OCI-LY1 (cell line): ENCODE measurements at regions not wholly inside any gene's neighbourhood (a gene's known extent, or its start where the extent isn't known, plus 50 kb on each side); places are given as distances from the start of the nearest gene placed in this dataset.

ENCODE experiments used
- EZH2 ChIP-seq: fragments of 200-600 bp; sonication (generic), shearing (Covaris generic); IDR thresholded peaks from 2 replicates; pipeline ENCODE4 v1.8.0; 2017; ENCODE audit warnings: borderline replicate concordance, mixed run types, mild to moderate bottlenecking, antibody characterized with exemption, low read length, moderate library complexity, mixed read lengths
- TF ChIP-seq, protein P1 (sequence below): fragments of 200-600 bp; sonication (generic), shearing (Covaris generic); IDR thresholded peaks from 2 replicates; pipeline ENCODE4 v1.5.1; 2017; ENCODE audit warnings: mild to moderate bottlenecking, antibody characterized with exemption, low read length, moderate library complexity, mixed read lengths

DNA sequence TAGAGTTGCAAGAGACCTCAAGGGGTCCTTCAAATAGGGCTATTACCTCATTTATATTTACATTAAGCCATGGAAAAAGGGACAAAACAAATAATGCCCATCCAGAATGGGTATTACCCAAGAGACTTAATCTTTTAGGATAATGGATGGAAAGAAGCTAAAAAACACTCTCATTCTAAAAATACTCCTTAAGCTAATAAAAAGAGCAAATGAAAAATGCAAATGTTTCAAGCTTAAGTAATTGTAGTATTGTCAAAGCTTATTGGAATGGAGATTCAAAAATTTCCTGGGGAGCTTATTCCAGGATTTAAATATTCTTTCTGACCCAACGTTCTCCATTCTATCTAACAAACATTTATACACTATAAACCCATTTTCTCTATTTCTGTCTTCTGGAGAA is 107.8 kb upstream of the SPIN4 start:
- TF ChIP-seq EZH2: no peak
- TF ChIP-seq, protein P1, sequence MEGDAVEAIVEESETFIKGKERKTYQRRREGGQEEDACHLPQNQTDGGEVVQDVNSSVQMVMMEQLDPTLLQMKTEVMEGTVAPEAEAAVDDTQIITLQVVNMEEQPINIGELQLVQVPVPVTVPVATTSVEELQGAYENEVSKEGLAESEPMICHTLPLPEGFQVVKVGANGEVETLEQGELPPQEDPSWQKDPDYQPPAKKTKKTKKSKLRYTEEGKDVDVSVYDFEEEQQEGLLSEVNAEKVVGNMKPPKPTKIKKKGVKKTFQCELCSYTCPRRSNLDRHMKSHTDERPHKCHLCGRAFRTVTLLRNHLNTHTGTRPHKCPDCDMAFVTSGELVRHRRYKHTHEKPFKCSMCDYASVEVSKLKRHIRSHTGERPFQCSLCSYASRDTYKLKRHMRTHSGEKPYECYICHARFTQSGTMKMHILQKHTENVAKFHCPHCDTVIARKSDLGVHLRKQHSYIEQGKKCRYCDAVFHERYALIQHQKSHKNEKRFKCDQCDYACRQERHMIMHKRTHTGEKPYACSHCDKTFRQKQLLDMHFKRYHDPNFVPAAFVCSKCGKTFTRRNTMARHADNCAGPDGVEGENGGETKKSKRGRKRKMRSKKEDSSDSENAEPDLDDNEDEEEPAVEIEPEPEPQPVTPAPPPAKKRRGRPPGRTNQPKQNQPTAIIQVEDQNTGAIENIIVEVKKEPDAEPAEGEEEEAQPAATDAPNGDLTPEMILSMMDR: no peak
